KG1 (cell line): ENCODE measurements at regions not wholly inside any gene's neighbourhood (a gene's known extent, or its start where the extent isn't known, plus 50 kb on each side); places are given as distances from the start of the nearest gene placed in this dataset.

Experiments used
- DNase-seq: peaks from one replicate; lab custom pipeline; 2025; lab: John Stamatoyannopoulos, UW

DNA sequence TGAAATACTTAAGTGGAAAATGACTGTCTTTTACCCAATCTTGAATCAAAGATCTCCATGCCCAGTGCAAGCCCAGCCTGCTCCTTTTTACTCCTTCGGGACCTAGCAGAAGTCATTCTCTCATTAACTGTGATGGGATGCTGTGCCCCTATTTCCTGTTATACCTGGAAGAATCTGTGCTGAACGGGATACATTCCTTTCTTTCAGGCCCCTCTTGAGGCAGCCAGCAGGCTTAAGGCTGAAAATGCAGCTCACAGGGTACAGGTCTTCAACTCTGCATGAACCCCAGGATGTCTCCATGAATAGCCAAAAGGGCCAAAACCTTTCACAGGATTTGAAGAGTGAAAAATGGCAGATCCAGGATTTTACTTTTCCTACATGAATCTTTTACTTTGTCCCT is 784.8 kb upstream of the KLHL29 start:
- DNase-seq: no peak

DNA sequence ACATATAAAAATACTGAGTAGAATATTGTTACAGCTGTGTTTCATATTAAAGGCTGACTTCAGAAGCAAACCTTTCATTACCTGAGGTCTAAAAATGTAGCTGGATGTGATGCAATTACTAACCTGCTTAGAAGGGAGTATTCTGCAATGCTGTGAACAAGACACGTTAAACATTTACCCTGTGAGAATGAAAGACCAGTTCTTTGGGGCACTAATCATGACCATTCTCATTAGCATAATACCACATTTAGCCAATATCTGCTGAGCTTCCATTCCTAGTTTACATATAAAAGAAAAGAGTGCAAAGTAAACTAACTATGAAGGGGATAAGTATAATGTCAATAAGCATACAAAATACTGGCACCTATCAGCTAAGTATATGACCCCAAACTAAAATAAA is 784.0 kb upstream of the KLHL29 start:
- DNase-seq: no peak

DNA sequence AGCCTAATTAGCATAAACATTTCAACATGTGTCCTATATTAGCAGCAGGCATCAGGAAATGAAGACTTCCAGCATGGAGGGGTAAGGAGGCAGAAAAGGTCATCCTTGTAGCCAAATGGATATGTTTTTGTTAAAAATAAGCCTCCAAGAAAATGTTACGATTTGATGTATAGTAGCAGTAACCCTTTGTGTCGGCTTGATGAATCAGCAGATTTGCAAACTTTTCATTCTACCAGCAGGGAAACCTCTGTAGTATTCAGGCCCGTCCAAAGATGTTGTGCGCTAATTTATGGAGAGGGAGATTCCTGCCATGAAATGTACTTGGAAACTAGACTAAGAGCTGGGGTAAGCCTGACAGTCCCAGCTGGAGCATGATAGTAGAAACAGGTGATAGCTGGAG is 780.8 kb upstream of the KLHL29 start:
- no peak for DNase-seq

DNA sequence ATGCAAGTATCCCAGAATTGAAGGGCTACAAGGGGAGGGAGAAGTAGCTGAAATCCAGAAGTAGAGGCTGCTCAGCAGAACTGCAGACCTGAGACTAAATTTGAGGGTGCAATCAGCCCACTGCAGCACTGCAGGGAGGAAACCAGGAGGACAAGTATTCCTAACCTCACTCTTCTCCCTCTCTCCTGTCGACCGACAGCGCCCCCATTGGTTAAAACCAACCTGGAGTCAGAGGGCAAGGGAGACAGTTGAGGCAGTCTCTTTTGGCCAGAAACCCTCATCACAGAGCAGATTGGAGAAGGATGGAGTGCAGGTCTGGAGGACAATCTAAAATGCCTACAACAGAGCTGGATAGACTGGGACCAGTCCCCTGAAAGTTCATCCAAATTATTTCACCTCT is 768.9 kb upstream of the KLHL29 start:
- DNase-seq: no peak

DNA sequence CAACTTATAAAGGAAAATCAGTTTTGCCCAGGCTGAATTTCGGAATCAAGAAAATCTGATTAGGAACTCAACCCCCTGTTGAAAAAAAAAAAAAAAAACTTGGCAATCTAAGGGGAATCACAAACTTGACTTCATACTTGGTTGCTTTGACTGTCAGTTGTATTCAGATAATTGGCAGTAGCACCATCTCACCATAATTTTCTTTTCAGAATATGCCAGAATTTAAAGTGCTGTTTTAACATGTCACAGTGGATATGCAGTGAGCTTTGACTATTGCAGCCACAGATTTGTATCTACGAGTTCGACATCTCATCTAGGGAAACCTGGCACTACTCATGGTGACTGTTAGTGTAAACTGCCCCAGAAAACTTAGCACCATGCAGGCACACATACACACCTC is 761.4 kb upstream of the KLHL29 start:
- DNase-seq: no peak

DNA sequence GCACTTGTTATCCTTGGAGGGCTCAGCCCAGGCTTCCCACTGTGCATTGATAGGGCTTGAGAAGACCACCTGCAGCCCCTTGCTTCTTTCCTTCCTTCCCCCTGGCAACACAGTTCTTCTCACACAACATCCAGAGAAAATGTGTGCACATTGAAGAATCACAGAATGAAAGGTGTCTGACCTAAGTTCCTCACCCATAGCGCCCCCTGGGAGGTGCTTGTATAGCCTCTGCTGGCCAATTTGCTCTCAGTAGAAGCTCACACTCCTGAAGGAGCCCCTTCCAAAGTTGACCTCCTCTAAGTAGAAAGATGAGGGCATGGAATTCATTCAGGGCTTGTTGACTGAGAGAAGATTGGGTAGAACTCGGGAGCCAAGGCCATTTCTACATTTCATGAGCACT is 758.4 kb upstream of the KLHL29 start:
- no peak for DNase-seq

DNA sequence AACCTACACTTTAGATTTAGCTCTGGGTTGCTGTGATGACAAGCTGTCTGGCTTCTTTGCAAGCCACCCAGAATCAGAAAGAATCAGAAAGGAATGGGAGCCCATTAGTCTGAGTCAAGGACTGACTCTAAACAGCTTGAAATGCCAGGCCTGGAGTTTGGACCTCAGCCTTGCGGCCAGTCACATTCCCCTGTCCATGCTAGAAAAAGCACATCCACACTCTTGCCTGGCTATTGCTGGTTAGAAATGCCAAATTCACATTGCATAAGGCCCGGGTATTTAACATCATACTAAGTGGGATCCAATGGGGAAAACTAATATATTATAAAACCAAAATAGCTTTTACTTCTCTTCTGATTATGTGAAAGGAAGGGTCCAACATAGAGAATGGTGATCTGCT is 756.8 kb upstream of the KLHL29 start:
- no peak for DNase-seq

DNA sequence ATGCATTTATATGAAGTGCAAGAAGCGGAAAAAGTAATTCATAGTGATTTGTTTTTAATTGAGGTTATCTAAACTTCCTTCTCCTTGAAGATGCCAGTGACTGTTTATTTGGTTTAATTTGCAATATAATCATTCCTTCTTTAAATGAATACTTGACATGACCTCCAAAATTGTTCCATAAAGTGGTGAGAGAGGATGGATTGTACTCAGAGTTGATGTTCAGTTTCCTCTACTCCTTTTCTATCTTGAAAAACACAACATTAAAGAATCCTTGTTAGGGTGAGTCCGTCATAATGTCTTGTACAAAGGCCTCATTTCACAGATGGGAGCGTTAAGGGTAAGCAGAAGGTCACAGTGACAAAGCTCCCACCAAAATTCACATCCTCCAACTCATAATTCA is 756.1 kb upstream of the KLHL29 start:
- no peak for DNase-seq

DNA sequence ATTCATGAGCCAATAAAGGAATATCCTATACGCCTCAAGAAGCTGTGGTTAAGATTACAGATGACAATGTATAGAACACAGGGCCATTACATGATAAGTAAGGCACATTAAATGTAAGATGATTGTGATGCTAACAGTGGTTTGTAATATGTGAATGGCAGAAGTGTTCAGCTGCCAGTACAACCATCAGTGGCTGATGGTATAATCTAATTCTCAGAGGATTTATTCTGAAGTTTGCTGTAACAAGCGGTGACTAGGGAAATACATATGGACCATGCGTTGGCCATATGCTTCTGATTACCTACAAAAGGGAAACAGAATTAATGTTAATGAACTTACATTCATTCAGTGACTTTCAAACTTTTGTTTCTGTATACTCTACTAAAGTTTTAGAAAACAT is 750.8 kb upstream of the KLHL29 start:
- DNase-seq: no peak

DNA sequence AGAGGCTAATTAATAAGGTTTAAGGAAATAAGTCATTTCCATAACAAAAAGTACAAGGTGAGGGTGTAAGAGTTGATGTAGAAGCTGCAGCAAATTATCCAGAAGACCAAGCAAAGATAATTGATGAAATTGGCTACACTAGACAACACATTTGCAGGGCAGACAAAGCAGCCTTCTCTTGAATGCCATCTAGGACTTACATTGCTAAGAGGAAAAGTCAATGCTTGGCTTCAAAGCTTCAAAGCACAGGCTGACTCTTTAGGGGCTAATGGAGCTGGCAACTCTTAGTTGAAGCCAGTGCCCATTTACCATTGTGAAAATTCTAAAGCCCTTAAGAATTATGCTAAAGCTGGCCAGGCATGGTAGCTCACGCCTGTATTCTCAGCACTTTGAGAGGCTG is 728.6 kb upstream of the KLHL29 start:
- DNase-seq: no peak

DNA sequence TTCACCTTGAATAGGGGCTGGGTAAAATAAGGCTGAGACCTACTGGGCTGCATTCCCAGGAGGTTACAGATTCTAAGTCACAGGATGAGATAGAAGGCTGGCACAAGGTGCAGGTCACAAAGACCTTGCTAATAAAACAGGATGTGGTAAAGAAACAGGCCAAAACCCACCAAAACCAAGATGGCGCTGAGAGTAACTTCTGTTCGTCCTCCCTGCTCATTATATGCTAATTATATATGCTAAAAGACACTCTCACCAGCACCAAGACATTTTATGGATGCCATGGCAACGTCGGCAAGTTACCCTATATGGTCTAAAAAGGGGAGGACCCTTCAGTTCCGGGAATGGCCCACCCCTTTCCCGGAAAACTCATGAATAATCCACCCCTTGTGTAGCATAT is 711.5 kb upstream of the KLHL29 start:
- DNase-seq: no peak

DNA sequence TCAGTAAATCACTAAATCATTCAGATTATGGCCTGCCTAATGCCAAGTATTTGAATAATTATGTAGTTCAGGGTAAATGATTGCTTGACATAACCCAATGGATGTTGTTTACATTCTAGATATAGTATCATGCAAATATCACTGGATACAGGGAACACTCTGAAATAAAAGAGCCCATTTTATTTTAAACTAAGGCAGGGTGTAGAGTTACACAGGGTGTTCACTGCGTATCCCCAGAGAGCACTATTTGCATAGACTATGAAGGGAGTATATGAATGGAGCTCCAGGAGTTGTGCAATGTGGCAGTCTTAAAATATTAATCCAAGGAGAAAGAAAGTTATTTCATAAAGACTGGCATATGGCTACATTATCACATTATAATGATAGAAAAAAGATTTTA is 701.1 kb upstream of the KLHL29 start:
- DNase-seq: no peak

DNA sequence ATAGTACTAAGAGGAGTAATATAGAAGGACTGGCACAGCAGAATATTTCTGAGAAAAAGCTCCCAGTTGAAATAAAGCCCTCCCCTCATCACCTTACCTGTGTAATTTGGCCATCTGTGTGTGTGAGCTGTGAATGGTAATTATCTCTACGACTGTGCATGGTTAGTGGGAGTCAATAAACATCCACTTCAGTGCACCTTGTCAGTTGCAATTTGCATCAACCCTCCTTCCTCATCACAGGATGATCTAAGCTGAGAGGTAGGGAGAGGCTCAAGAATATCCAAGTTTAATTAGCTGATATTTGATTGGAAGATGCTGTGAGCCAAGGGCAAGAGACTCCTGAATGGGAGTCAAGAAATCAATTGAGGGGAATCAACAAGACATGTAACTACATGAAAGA is 694.9 kb upstream of the KLHL29 start:
- DNase-seq: no peak

DNA sequence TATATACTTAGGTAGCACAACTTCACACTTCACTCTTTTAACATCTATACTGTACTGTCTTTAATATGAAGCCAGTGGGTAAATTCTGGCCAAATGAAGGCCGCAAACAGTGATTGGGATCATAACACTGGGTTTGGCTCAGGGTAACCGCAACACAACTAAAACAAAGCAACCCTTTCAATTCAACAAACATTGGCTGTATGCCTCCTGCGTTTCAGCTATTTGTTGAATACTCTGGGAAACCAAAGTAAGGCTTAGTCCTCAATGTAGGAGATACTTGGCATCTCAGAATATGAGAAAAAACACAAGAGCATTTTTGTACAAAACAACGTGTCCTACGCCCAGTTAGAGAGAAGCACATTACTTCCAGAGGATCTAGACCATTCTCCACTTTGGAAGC is 693.3 kb upstream of the KLHL29 start:
- DNase-seq: no peak

DNA sequence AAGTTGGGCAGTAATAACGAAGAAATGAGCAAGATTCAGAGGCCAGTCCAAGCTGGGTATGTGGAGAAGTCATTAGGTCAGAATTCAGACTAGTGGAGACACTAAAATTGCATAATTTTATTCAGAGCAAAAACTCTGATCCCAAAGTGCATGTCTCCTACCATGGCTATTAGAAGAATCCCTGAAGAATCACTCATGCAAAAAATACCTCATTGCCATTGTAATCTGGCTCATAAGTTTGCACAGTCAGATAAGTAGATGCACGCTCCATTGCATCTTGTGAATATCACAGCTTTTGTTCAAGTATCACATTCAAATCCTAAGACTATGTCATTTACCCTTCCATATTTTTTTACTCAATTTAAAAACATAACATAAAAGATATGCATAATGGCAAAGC is 692.2 kb upstream of the KLHL29 start:
- DNase-seq: no peak

DNA sequence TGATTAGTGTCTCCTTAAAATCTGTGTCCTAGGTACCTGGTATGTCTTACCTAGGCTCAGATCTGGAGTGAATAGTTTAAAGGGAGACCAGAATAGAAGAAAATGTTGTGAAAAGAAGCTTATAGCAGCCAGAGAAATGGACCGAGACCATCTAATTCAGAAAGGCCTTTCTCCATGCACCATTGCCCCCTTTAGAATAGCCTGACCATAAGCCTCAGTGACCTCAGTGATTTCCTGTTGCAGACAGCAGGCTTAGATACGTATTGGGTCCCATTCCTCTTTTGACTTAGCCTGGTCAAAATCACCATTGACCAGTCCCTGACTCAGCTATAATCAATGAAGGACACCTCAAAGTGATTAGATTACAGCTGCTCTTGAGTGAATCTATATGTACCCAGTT is 690.7 kb upstream of the KLHL29 start:
- DNase-seq: no peak

DNA sequence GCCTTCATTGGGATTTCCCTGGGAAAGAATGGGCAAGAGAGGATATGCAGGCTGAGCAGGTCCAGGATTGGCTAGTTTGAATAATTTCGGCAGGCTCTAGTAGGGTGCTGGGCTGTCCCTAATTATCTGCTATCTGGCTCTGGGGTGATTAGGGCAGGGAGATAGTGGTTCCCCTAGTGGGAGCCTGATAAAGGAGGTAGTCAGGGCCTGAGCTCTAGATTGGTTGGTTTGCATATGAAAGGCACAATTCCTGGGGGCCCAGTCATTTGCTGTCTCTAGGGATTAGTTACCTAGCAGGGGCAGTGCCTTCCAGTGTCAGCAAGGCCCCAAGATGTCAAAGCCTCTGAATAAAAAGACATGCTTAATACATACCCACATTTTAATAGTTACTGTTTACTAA is 690.1 kb upstream of the KLHL29 start:
- DNase-seq: no peak

DNA sequence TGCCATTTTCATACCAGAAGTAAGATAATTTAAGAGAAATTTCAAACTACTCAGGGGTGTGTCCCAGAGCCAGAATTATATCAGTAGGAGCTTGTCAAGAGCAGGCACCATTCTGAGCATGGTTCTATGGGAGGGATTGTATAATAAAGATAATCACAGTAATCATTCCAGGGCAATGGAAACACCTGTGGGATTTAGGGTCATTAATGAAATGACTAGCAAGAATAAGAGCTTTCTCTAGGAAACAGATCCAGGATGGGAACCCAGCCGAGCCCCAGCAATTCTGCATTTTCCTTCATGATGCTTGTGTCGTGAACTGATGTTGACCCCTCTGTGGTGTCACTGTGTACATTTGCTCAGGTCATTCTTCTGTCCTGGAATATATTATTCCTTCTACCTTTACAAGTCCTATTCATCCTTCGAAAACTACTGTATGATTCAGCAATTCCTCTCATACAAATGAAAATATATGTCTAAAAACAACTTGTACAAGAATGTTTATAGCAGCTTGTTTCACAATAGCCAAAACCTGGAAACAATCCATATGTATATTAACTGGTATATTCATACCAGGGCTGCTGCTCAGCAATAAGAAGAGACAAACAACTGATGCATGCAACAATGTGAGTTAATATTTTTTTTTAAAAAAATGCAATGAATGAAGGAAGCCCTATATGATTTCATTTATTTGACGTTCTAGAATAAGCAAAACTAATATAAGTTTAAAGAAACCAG is 687.8 kb upstream of the KLHL29 start:
- no peak for DNase-seq

DNA sequence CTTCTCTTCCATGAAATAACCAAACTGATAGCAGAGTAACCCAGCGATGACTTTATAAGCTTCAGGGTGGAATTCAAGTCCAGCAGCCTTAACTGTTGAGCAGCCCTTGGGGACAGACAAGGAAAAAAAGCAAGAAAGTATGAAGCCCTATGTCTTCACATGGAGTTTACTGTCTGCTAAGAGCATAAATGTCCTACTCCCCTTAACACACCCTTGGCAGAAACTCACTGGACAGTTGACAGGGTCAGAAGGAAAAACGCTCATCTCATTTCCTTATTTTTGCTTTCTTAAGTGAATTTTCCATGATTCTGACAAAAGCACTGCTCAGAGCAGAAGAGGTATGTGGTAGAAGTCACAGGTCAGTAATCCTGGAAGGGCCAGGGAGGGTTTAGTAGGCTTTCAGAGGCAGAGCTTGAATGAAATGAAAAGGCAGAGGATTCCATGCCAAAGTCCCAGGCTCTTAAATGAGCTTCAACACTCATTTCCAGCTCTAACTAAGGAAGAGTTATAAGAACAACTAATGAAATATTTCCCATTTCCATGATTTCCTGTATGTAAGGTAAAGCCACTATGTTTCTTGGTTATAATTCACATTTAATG is 683.3 kb upstream of the KLHL29 start:
- DNase-seq: no peak

DNA sequence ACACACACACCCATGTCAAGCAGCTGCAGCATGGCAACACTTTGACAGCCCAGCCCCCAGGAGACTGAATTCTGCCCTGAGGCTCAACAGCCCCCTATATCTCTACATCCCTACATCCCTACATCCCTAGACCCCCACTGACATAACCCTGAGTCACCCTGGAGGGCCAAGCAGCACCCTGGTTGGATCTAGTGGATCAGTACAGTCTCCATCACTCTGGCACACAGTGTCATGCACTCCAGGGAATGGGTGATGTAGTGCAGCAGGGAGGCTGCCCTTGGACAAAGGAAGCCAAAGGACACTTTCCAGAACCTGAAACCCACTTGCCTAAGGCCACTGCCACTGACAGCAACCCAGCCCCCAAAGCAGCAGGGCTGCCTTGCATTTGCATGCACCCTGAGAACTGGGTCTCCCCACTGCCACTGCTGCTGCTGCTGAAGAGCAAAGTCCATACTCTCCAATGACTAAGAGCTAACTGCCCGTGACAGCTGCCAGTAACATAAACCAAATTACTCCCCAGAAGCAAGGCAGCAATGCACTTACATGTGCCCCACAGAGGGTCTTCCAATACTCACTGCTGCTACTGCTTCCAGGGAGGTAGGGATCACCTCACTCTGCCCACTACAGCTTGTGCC is 681.6 kb upstream of the KLHL29 start:
- DNase-seq: no peak

DNA sequence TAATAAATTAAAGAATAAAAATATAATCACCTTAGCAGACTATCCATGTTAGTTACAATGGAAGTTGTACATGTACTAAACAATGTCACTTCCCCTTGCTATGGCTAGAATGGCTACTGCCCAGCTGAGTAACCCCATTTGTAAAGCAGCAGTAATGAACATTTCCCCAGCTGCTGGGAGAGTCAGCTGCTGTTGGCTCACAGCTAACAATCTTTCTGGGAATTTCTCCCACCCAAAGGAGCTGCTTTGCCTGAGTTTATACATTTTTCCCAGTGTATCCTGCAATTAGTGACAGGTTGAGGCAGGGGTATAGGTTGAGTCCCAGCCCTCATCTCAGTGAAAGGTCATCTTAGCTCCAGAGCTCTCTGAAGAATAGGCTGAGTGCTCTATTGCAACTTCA is 665.6 kb upstream of the KLHL29 start:
- no peak for DNase-seq

DNA sequence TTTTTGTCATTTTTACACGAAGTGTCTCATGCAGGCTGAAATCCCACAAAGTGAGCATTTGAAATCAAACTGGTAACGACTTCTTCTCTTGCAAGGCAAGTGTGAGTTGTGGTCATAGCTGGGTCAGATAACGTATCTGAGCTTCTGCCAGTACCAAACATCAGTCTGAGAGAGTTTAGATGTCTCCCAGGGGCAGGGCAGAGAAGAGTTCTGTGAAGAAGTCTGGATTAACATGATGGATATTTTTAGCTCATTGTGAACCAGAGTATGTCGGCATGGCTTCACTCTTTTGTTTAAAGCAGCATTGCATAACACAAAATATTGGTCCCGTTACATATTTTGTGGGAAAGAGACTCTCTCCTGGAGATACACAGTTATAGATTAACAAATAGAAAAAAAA is 655.5 kb upstream of the KLHL29 start:
- DNase-seq: no peak

DNA sequence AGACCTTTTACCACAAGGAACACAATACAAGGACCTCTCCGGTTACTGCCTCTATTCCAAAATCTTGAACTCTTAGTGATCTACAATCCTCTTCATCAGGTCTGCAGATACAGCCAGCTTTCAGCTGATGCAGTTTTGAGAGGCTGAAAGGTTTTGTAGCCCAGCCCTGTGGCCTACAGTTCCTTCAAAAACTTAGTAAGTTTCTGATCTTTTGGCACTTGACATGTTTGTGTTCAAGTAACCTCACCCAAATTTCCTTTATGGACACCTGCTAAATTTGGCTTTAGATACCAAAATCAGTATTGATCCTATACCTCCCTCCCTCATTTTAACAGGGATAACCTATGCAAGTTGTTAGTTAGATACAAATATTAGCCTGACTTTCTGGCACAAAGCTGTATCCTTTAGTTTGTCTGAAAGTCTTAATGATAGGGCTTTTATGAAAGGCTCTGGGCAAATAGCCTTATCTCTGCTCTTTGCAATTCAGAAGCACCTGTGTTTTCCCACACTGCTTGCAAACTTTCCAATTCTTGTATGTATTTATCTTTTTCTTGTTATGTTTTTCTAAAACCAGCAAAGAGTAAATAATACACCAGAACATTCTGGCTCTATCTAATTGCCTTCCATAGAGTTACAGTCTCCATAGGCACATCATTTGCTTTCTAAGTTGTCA is 650.5 kb upstream of the KLHL29 start:
- no peak for DNase-seq
